ENCODE measurements at regions not wholly inside any gene's neighbourhood (a gene's known extent, or its start where the extent isn't known, plus 50 kb on each side); places are given as distances from the start of the nearest gene placed in this dataset.
"Not testable (repeated sequence)": the region's sequence is repeated elsewhere in the genome, so short reads cannot be mapped to it uniquely, and the experiment has no call there.

DNA sequence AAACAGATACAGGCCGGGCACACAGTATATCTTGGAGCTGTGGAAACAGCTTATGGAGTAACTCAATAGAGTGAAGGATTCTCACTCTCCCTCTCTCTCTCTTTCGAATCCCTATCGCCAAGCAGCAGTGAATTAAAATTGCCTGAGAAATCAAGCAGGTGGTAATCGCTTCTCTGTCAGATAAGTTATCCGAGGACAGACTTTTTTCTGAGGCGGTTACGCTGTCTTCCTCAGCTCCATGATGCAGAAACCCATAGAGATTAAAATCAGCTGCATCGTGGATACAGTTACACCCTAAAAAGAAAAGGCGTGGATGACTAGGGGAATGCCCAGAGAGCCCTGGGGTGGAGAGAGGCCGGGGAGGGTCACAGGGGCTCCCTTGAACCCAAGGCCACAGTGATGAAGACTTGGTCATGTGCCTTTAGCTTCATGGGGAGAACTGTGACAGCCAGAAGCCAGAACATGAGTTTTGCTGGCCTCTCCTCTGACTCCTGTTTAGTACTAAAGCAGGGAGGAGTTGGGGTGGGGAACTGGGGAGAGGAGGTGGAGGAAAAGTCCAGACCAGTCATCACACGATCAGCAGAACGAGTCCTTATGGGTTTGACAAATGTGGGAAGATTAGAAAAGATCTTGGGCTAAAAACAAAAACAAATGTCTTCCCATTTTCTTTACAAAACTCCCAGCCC is 138.8 kb upstream of the JARID2 start:
- no peaks in the 10 kb centered on the region; the same call in 1 of the 2 replicates for H3K4me1 ChIP-seq (ENCODE audit: insufficient read depth, low read length)
- no peak overlapping the region for H3K9ac ChIP-seq (ENCODE audit: low read depth, low read length)
- no peaks in the 10 kb centered on the region for H3K36me3 ChIP-seq (ENCODE audit: insufficient read depth, low read length)
- WGBS, result 90% methylated on average over 11 of the region's 12 CpGs
- H3K27ac ChIP-seq (ENCODE audit: low read depth, low read length), result no peak overlapping the region
- H3K27me3 ChIP-seq (ENCODE audit: insufficient read depth, low read length), result no peaks in the 10 kb centered on the region
- no peaks in the 10 kb centered on the region for H3K9me3 ChIP-seq (ENCODE audit: insufficient read depth, low read depth, low read length)
- H3K4me3 ChIP-seq (ENCODE audit: low read length), result no peak overlapping the region

DNA sequence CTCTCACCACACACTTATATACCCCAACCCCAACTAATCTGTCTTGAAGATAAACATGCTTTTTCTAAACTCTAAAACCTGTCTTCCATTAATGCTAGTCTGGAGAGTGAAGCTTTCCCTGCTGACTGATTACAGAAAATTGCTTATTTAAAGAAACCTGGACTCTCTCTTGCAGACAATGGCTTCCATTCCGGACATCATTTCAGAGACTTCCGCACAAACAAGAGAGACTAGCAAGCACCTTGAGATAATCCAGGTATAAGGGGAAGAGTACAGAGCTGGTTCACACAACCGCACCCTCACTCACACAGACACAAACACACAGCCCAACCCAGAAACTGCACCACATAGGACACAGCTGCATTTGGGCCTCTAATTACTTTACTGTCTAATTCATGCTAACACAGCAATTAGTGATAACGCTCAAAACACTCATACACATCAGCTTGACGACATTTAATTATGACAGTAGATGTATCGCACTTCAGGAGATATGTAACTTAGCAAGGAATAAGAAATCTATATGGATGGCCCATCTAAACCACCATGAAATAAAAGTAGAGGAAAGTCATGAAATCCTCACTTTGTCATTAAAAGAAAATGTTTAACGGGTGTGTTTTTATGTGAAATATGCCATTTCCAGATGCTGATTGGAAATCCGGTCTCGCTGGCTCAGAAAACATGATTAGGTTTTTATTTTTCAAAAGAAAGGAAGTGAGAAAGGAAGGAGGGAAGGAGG is 138.1 kb upstream of the JARID2 start:
- WGBS, result 94% methylated on average over 8 of the region's 9 CpGs
- no peak overlapping the region for H3K27ac ChIP-seq (ENCODE audit: low read depth, low read length)
- H3K27me3 ChIP-seq (ENCODE audit: insufficient read depth, low read length), result no peaks in the 10 kb centered on the region
- no peaks in the 10 kb centered on the region for H3K36me3 ChIP-seq (ENCODE audit: insufficient read depth, low read length)
- no peaks in the 10 kb centered on the region for H3K9me3 ChIP-seq (ENCODE audit: insufficient read depth, low read depth, low read length)
- no peaks in the 10 kb centered on the region; the same call in 1 of the 2 replicates for H3K4me1 ChIP-seq (ENCODE audit: insufficient read depth, low read length)
- no peak overlapping the region for H3K9ac ChIP-seq (ENCODE audit: low read depth, low read length)
- H3K4me3 ChIP-seq (ENCODE audit: low read length), result no peak overlapping the region

DNA sequence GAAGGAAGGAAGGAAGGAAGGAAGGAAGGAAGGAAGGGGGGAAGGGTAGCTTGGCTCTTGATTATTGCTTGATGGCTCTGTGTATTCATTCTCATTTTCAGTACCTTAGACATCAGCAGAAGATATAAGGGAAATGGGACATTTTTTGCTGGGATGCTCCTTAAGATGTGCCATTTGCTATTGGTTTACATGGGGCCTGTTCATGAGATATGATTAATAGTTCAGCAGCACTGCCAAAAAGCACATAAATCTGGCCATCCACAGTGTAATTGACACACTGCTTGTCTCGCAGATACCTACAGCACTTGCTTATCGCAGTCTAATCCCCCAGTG is 137.5 kb upstream of the JARID2 start:
- H3K9ac ChIP-seq (ENCODE audit: low read depth, low read length), result no peak overlapping the region
- no peaks in the 10 kb centered on the region; the same call in 1 of the 2 replicates for H3K4me1 ChIP-seq (ENCODE audit: insufficient read depth, low read length)
- no peaks in the 10 kb centered on the region for H3K27me3 ChIP-seq (ENCODE audit: insufficient read depth, low read length)
- H3K36me3 ChIP-seq (ENCODE audit: insufficient read depth, low read length), result no peaks in the 10 kb centered on the region
- H3K9me3 ChIP-seq (ENCODE audit: insufficient read depth, low read depth, low read length), result no peaks in the 10 kb centered on the region
- no peak overlapping the region for H3K27ac ChIP-seq (ENCODE audit: low read depth, low read length)
- H3K4me3 ChIP-seq (ENCODE audit: low read length), result no peak overlapping the region
- WGBS, result 95% methylated on average over 2 of the region's 2 CpGs

- Histone ChIP-seq H3K36me3 (ENCODE audit: insufficient read depth, low read length) (no peaks in the 10 kb centered on the region), H3K9ac (ENCODE audit: low read depth, low read length) (no peak overlapping the region), H3K9me3 (ENCODE audit: insufficient read depth, low read depth, low read length) (no peaks in the 10 kb centered on the region), H3K27ac (ENCODE audit: low read depth, low read length) (no peak overlapping the region), H3K4me1 (ENCODE audit: insufficient read depth, low read length) (no peaks in the 10 kb centered on the region; the same call in 1 of the 2 replicates), H3K27me3 (ENCODE audit: insufficient read depth, low read length) (no peaks in the 10 kb centered on the region), H3K4me3 (ENCODE audit: low read length) (no peak overlapping the region)
- 96% methylated on average over 5 of the region's 12 CpGs for WGBS
These were observed 136.4 kb upstream of the JARID2 start for GRCh38 chr6:15109338-15110090.

DNA sequence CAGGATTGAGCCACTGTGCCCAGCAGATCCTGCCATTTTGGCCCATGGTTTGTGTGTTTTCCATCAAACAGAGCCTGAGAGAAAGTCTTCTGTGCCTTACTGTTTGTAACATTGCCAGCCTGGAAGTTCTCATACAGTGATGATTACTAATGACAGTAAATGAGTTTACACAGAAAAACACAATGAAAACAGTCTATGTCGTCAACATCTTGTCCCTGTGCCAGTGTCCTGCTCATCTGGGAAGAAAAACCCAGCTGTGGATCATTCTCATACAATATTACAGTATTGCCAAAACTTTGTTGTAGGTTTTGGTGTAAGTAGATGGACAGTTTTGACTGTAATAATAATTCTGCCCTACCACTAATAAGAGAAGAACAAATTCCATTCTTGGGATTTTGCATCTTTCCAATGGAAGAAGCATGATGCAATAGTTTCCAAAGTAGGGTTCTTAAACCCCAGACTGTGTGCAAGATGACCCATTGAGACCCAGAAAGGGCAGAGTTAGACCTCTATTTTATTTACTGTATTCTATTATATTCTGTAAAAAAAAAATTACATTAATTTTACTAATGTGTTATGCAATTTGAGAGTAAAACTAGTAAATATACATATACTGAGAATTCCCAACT is 135.0 kb upstream of the JARID2 start:
- no peaks in the 10 kb centered on the region for H3K9me3 ChIP-seq (ENCODE audit: insufficient read depth, low read depth, low read length)
- WGBS, result 100% methylated on average over 1 of the region's 1 CpG
- H3K4me3 ChIP-seq (ENCODE audit: low read length), result no peak overlapping the region
- no peaks in the 10 kb centered on the region for H3K36me3 ChIP-seq (ENCODE audit: insufficient read depth, low read length)
- H3K4me1 ChIP-seq (ENCODE audit: insufficient read depth, low read length), result no peaks in the 10 kb centered on the region
- no peak overlapping the region for H3K9ac ChIP-seq (ENCODE audit: low read depth, low read length)
- no peaks in the 10 kb centered on the region for H3K27me3 ChIP-seq (ENCODE audit: insufficient read depth, low read length)
- no peak overlapping the region for H3K27ac ChIP-seq (ENCODE audit: low read depth, low read length)

DNA sequence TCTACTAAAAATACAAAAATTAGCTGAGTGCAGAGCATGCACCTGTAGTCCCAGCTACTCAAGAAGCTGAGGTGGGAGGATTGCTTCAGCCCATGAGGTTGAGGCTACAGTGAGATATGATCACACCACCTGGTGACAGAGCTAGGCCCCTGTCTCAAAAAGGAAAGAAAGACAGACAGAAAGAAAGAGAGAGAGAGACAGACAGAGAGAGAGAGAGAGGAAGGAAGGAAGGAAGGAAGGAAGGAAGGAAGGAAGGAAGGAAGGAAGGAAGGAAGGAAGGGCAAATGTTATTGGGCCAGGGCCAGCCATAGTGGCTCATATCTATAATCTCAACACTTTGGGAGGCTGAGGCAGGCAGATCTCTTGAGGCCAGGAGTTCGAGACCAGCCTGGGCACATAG is 134.3 kb upstream of the JARID2 start:
- not testable (repeated sequence) for H3K27ac ChIP-seq (ENCODE audit: low read depth, low read length); H3K9me3 ChIP-seq (ENCODE audit: insufficient read depth, low read depth, low read length); H3K9ac ChIP-seq (ENCODE audit: low read depth, low read length); H3K27me3 ChIP-seq (ENCODE audit: insufficient read depth, low read length); H3K36me3 ChIP-seq (ENCODE audit: insufficient read depth, low read length); H3K4me1 ChIP-seq (ENCODE audit: insufficient read depth, low read length); H3K4me3 ChIP-seq (ENCODE audit: low read length)
- 92% methylated on average over 1 of the region's 1 CpG for WGBS

GRCh38 chr6:15113587-15113986 is 132.3 kb upstream of the JARID2 start:
- Histone ChIP-seq H3K36me3 (ENCODE audit: insufficient read depth, low read length) (no peaks in the 10 kb centered on the region), H3K9me3 (ENCODE audit: insufficient read depth, low read depth, low read length) (no peaks in the 10 kb centered on the region), H3K27ac (ENCODE audit: low read depth, low read length) (no peak overlapping the region), H3K9ac (ENCODE audit: low read depth, low read length) (no peak overlapping the region), H3K27me3 (ENCODE audit: insufficient read depth, low read length) (no peaks in the 10 kb centered on the region), H3K4me3 (ENCODE audit: low read length) (no peak overlapping the region), H3K4me1 (ENCODE audit: insufficient read depth, low read length) (no peaks in the 10 kb centered on the region)
- 87% methylated on average over 1 of the region's 1 CpG for WGBS

DNA sequence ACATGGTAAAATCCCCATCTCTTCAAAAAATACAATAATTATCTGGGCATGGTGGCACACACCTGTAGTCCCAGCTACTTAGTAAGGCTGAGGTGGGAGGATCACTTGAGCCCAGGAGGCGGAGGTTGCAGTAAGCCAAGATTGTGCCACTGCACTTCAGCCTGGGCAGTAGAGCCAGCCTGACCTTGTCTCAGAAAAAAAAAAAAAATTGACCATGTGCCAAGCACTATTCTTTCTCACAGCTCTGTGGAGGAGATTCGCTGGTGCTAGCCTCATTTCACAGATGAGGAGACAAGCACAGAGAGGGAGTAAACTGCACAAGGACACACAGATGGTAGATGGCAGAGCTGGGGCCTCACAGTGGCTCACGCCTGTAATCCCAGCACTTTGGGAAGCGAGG is 131.8 kb upstream of the JARID2 start:
- no peak overlapping the region for H3K4me3 ChIP-seq (ENCODE audit: low read length)
- H3K36me3 ChIP-seq (ENCODE audit: insufficient read depth, low read length), result no peaks in the 10 kb centered on the region
- no peaks in the 10 kb centered on the region for H3K4me1 ChIP-seq (ENCODE audit: insufficient read depth, low read length)
- H3K27me3 ChIP-seq (ENCODE audit: insufficient read depth, low read length), result no peaks in the 10 kb centered on the region
- H3K27ac ChIP-seq (ENCODE audit: low read depth, low read length), result no peak overlapping the region
- H3K9ac ChIP-seq (ENCODE audit: low read depth, low read length), result no peak overlapping the region
- 92% methylated on average over 4 of the region's 4 CpGs for WGBS
- H3K9me3 ChIP-seq (ENCODE audit: insufficient read depth, low read depth, low read length), result no peaks in the 10 kb centered on the region

GRCh38 chr6:15116889-15117288 is 129.0 kb upstream of the JARID2 start:
- WGBS, result 73% methylated on average over 8 of the region's 8 CpGs
- Histone ChIP-seq H3K27ac (ENCODE audit: low read depth, low read length) (no peak overlapping the region), H3K4me1 (ENCODE audit: insufficient read depth, low read length) (no peaks in the 10 kb centered on the region), H3K4me3 (ENCODE audit: low read length) (no peak overlapping the region), H3K27me3 (ENCODE audit: insufficient read depth, low read length) (no peaks in the 10 kb centered on the region), H3K9ac (ENCODE audit: low read depth, low read length) (no peak overlapping the region), H3K36me3 (ENCODE audit: insufficient read depth, low read length) (no peaks in the 10 kb centered on the region), H3K9me3 (ENCODE audit: insufficient read depth, low read depth, low read length) (no peaks in the 10 kb centered on the region)

- Histone ChIP-seq H3K9ac (ENCODE audit: low read depth, low read length) (no peak overlapping the region), H3K27me3 (ENCODE audit: insufficient read depth, low read length) (no peaks in the 10 kb centered on the region), H3K9me3 (ENCODE audit: insufficient read depth, low read depth, low read length) (no peaks in the 10 kb centered on the region), H3K4me1 (ENCODE audit: insufficient read depth, low read length) (no peaks in the 10 kb centered on the region), H3K27ac (ENCODE audit: low read depth, low read length) (no peak overlapping the region), H3K4me3 (ENCODE audit: low read length) (no peak overlapping the region), H3K36me3 (ENCODE audit: insufficient read depth, low read length) (no peaks in the 10 kb centered on the region)
- WGBS, result 100% methylated on average over 1 of the region's 1 CpG
These were observed 124.4 kb upstream of the JARID2 start for GRCh38 chr6:15121443-15121842.

- Histone ChIP-seq H3K9me3 (ENCODE audit: insufficient read depth, low read depth, low read length) (no peaks in the 10 kb centered on the region), H3K36me3 (ENCODE audit: insufficient read depth, low read length) (no peaks in the 10 kb centered on the region), H3K4me3 (ENCODE audit: low read length) (no peak overlapping the region), H3K27me3 (ENCODE audit: insufficient read depth, low read length) (no peaks in the 10 kb centered on the region), H3K9ac (ENCODE audit: low read depth, low read length) (no peak overlapping the region), H3K27ac (ENCODE audit: low read depth, low read length) (no peak overlapping the region), H3K4me1 (ENCODE audit: insufficient read depth, low read length) (no peaks in the 10 kb centered on the region)
- 92% methylated on average over 6 of the region's 6 CpGs for WGBS
These were observed 123.8 kb upstream of the JARID2 start for GRCh38 chr6:15121977-15122550.
